CD4-positive, CD25-positive, alpha-beta regulatory T cell (primary cell): ENCODE measurements at regions not wholly inside any gene's neighbourhood (a gene's known extent, or its start where the extent isn't known, plus 50 kb on each side); places are given as distances from the start of the nearest gene placed in this dataset.
A peak's percentile ranks its signal among the peaks of the same experiment; 100 is the strongest.
"Not testable (repeated sequence)": the region's sequence is repeated elsewhere in the genome, so short reads cannot be mapped to it uniquely, and the experiment has no call there.

Experiments used
- ATAC-seq, 2 donors: fragments of 150-1000 bp; cut with Tn5 transposase; one replicate each; pipeline ENCODE4 v1.10.0; 2021; ENCODE audit warnings: low read depth in 2 of 2, moderate number of reproducible peaks in 2 of 2, moderate library complexity in 1 of 2
- DNase-seq, 3 donors: peaks; one replicate each; pipeline versions ENCODE4 v3.0.0 to v3.0.0-alpha.2; 2012 to 2022; ENCODE audit warnings: mixed read lengths in 1 of 3
- H3K27ac ChIP-seq: one replicate; pipeline ENCODE4 v1.7.0; 2013; ENCODE audit warnings: mild to moderate bottlenecking, low read length; ENCODE audit not compliant: insufficient read depth, poor library complexity, severe bottlenecking
- H3K27me3 ChIP-seq: one replicate; pipeline ENCODE4 v1.7.0; 2013; ENCODE audit warnings: low read length; ENCODE audit not compliant: control insufficient read depth, insufficient read depth
- H3K36me3 ChIP-seq: one replicate; pipeline ENCODE4 v1.7.0; 2013; ENCODE audit warnings: mild to moderate bottlenecking, low read length, moderate library complexity; ENCODE audit not compliant: control insufficient read depth, insufficient read depth
- H3K4me1 ChIP-seq: 2 replicates; pipeline ENCODE4 v1.7.0; 2013; ENCODE audit warnings: mild to moderate bottlenecking, low read length; ENCODE audit not compliant: insufficient read depth, control insufficient read depth, poor library complexity, severe bottlenecking
- H3K4me3 ChIP-seq: one replicate; pipeline ENCODE4 v1.7.0; 2013; ENCODE audit warnings: low read depth, mild to moderate bottlenecking, low read length, moderate library complexity
- H3K9me3 ChIP-seq, 2 experiments: 1 replicate in 1 of 2; 2 replicates in 1 of 2; pipeline ENCODE4 v1.7.0; 2013; ENCODE audit warnings: low read length in 2 of 2, mild to moderate bottlenecking in 1 of 2, moderate library complexity in 1 of 2; ENCODE audit not compliant: control insufficient read depth in 2 of 2
- H3K27ac Mint-ChIP-seq, 3 donors: one replicate each; pipeline ENCODE4 v1.8.0; 2020 to 2022; ENCODE audit warnings: mild to moderate bottlenecking in 3 of 3, mixed read lengths in 3 of 3, moderate library complexity in 2 of 3
- H3K27me3 Mint-ChIP-seq: one replicate; pipeline ENCODE4 v1.8.0; 2022; ENCODE audit warnings: mild to moderate bottlenecking, mixed read lengths
- H3K36me3 Mint-ChIP-seq: one replicate; pipeline ENCODE4 v1.8.0; 2020; ENCODE audit warnings: mixed read lengths
- H3K4me1 Mint-ChIP-seq, 4 donors: one replicate each; pipeline ENCODE4 v1.8.0; 2020 to 2022; ENCODE audit warnings: mixed read lengths in 4 of 4, mild to moderate bottlenecking in 1 of 4
- H3K4me3 Mint-ChIP-seq, 4 donors: one replicate each; pipeline ENCODE4 v1.8.0; 2020 to 2022; ENCODE audit warnings: mild to moderate bottlenecking in 4 of 4, mixed read lengths in 4 of 4, moderate library complexity in 3 of 4
- H3K9me3 Mint-ChIP-seq, 7 donors: one replicate each; pipeline ENCODE4 v1.8.0; 2020 to 2022; ENCODE audit warnings: mixed read lengths in 7 of 7, mild to moderate bottlenecking in 3 of 7, moderate library complexity in 2 of 7

- ATAC-seq (no peak), DNase-seq (no peak)
- H3K36me3 ChIP-seq, result no peaks in the 10 kb centered on the region
- H3K27ac ChIP-seq, result no peak overlapping the region
- H3K9me3 ChIP-seq, result peaks cover 6 to 7% of the 10 kb centered on the region in 2 experiments
- no peak overlapping the region for H3K4me3 Mint-ChIP-seq
- peaks cover 0 to 26% (median 13%) of the 10 kb centered on the region in 7 donors for H3K9me3 Mint-ChIP-seq
- no peaks in the 10 kb centered on the region for H3K27me3 Mint-ChIP-seq
- H3K4me1 Mint-ChIP-seq, result no peaks in the 10 kb centered on the region
- H3K4me3 ChIP-seq, result no peak overlapping the region
- H3K27ac Mint-ChIP-seq, result no peak overlapping the region
- H3K4me1 ChIP-seq, result no peaks in the 10 kb centered on the region
- no peaks in the 10 kb centered on the region for H3K27me3 ChIP-seq
- H3K36me3 Mint-ChIP-seq, result no peaks in the 10 kb centered on the region
Measured at GRCh38 chr7:138328215-138328614, 131.8 kb upstream of the TRIM24 start.

DNA sequence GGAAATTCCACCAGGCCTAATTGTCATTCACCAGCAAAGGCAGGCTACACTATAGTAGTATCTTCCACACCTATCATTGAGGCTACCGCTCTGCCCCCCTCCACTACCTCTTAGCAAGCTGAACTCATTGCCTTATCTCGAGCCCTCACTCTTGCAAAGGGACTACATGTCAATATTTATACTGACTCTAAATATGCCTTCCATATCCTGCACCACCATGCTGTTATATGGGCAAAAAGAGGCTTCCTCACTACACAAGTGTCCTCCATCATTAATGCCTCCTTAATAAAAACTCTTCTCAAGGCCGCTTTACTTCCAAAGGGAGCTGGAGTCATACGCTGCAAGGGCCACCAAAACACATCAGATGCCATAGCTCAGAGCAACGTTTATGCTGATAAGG lies 127.2 kb upstream of the TRIM24 start:
- not testable (repeated sequence) for H3K9me3 ChIP-seq, H3K27me3 ChIP-seq, H3K36me3 ChIP-seq, H3K27ac ChIP-seq, H3K27me3 Mint-ChIP-seq, H3K4me3 ChIP-seq, H3K4me1 ChIP-seq, ATAC-seq, H3K27ac Mint-ChIP-seq, H3K4me3 Mint-ChIP-seq, DNase-seq, H3K4me1 Mint-ChIP-seq, H3K36me3 Mint-ChIP-seq
- peaks cover 0 to 31% (median 14%) of the 10 kb centered on the region in 7 donors for H3K9me3 Mint-ChIP-seq

GRCh38 chr7:138338361-138338760 lies 121.7 kb upstream of the TRIM24 start:
- Histone ChIP-seq H3K4me3 (no peak overlapping the region), H3K27ac (no peak overlapping the region), H3K4me1 (no peaks in the 10 kb centered on the region), H3K36me3 (no peaks in the 10 kb centered on the region), H3K9me3 (peaks cover 3 to 22% of the 10 kb centered on the region in 2 experiments), H3K27me3 (no peaks in the 10 kb centered on the region)
- no peak for DNase-seq
- no peak overlapping the region for H3K4me3 Mint-ChIP-seq
- H3K27me3 Mint-ChIP-seq, result peaks cover 5% of the 10 kb centered on the region
- no peak overlapping the region for H3K27ac Mint-ChIP-seq
- no peaks in the 10 kb centered on the region for H3K36me3 Mint-ChIP-seq
- no peak for ATAC-seq
- no peaks in the 10 kb centered on the region for H3K4me1 Mint-ChIP-seq
- peaks cover 0 to 36% (median 11%) of the 10 kb centered on the region in 7 donors for H3K9me3 Mint-ChIP-seq

DNA sequence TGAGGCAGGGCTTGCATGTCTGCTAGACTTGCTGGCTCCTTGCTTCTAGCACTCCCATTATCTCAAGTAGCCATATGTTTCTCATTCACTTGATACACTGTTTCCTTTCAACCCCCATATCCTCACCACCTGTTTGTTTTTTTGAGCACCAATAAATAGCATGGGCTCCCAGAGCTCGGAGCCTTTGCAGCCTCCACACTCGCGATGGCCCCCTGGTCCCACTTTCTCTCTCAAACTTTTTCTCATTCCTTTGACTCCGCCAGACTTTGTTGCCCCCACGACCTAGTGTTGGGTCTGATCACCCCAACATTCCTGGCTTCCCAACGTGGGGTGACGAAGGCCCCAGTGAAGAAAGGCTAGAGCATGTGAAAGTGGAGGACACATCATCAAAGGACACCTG lies 120.8 kb upstream of the TRIM24 start:
- not testable (repeated sequence) for H3K27me3 Mint-ChIP-seq, H3K4me3 Mint-ChIP-seq, DNase-seq, H3K36me3 ChIP-seq, H3K36me3 Mint-ChIP-seq, H3K4me1 Mint-ChIP-seq, H3K27ac ChIP-seq, ATAC-seq, H3K4me3 ChIP-seq, H3K27ac Mint-ChIP-seq, H3K27me3 ChIP-seq, H3K4me1 ChIP-seq
- H3K9me3 ChIP-seq, result peaks cover 3 to 21% of the 10 kb centered on the region in 2 experiments
- H3K9me3 Mint-ChIP-seq, result peaks cover 0 to 40% (median 9%) of the 10 kb centered on the region in 7 donors

DNA sequence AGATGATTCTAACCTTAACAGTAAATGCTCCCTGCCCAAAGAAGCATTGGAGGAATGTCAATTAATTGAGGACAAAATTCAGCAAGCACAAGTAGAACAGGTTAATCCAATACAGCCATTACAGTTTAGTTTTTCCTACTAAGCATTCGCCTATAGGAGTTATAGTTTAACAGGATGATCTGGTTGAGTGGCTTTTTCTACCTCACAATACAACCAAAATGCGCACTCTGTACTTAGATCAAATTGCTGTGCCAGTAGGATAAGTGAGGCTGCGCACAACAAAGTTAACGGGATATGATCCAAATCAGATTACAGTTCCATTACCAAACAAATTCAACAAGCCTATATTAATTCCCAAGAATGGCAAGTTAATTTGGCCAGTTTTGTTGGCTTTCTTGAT lies 117.1 kb upstream of the TRIM24 start:
- no peaks in the 10 kb centered on the region for H3K4me1 ChIP-seq
- H3K27ac Mint-ChIP-seq, result no peak overlapping the region
- peaks cover 0 to 60% (median 13%) of the 10 kb centered on the region in 7 donors for H3K9me3 Mint-ChIP-seq
- no peaks in the 10 kb centered on the region for H3K27me3 ChIP-seq
- no peak overlapping the region for H3K27ac ChIP-seq
- H3K36me3 Mint-ChIP-seq, result no peaks in the 10 kb centered on the region
- ATAC-seq, result no peak
- H3K27me3 Mint-ChIP-seq, result peaks cover 5% of the 10 kb centered on the region
- no peak overlapping the region for H3K4me3 ChIP-seq
- no peak overlapping the region for H3K4me3 Mint-ChIP-seq
- no peak for DNase-seq
- no peaks in the 10 kb centered on the region for H3K4me1 Mint-ChIP-seq
- H3K9me3 ChIP-seq, result peaks cover 8 to 27% of the 10 kb centered on the region in 2 experiments
- H3K36me3 ChIP-seq, result no peaks in the 10 kb centered on the region

DNA sequence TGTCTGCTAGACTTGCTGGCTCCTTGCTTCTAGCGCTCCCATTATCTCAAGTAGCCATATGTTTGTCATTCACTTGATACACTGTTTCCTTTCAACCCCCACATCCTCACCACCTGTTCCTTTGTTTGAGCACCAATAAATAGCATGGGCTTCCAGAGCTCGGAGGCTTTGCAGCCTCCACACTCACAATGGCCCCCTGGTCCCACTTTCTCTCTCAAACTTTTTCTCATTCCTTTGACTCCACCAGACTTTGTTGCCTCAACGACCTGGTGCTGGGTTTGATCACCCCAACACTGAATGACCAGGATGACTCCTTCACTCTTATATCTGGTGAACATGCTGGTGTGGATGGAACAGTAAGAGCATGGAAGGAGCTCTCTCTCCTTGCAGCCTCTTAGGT lies 114.5 kb upstream of the TRIM24 start:
- Histone ChIP-seq H3K4me1 (no peaks in the 10 kb centered on the region), H3K27me3 (no peaks in the 10 kb centered on the region), H3K36me3 (no peaks in the 10 kb centered on the region), H3K27ac (no peak overlapping the region), H3K4me3 (no peak overlapping the region), H3K9me3 (peaks cover 8 to 14% of the 10 kb centered on the region in 2 experiments)
- Mint-ChIP-seq H3K27me3 (no peaks in the 10 kb centered on the region), H3K9me3 (peaks cover 2 to 50% (median 9%) of the 10 kb centered on the region in 7 donors), H3K4me1 (no peaks in the 10 kb centered on the region), H3K27ac (no peak overlapping the region), H3K36me3 (no peaks in the 10 kb centered on the region), H3K4me3 (no peak overlapping the region)
- ATAC-seq (no peak), DNase-seq (no peak)

DNA sequence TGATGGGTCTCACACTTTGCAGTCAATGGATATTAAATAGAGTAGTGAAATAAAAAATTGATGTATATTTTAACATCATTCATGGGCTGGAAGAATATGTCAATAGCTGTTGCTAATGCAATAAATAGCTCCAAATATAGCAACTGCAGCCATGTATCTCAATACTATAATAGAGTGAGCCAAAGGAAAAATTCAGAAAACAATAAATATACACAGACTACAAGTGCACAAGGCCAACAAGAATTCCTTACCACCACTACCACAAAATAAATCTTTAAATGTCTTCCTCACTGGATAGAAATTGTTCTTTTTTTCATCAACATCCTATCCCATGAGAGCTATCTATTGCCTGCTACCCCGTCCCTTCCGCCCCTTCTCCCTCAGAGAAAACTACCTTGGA lies 113.1 kb upstream of the TRIM24 start:
- no peaks in the 10 kb centered on the region for H3K27me3 ChIP-seq
- no peaks in the 10 kb centered on the region for H3K4me1 Mint-ChIP-seq
- peak overlapping the region in 1 of 4 donors; percentile 21 for H3K4me3 Mint-ChIP-seq
- peaks cover 2 to 48% (median 12%) of the 10 kb centered on the region in 7 donors for H3K9me3 Mint-ChIP-seq
- no peaks in the 10 kb centered on the region for H3K36me3 Mint-ChIP-seq
- ATAC-seq (no peak), DNase-seq (no peak)
- no peaks in the 10 kb centered on the region for H3K36me3 ChIP-seq
- no peak overlapping the region for H3K4me3 ChIP-seq
- H3K4me1 ChIP-seq, result no peaks in the 10 kb centered on the region
- H3K9me3 ChIP-seq, result peaks cover 7 to 14% of the 10 kb centered on the region in 2 experiments
- H3K27me3 Mint-ChIP-seq, result no peaks in the 10 kb centered on the region
- H3K27ac ChIP-seq, result no peak overlapping the region
- H3K27ac Mint-ChIP-seq, result no peak overlapping the region

GRCh38 chr7:138349841-138350700 lies 110.0 kb upstream of the TRIM24 start:
- no peaks in the 10 kb centered on the region for H3K4me1 Mint-ChIP-seq
- H3K9me3 Mint-ChIP-seq, result peaks cover 2 to 34% (median 13%) of the 10 kb centered on the region in 7 donors
- no peak overlapping the region for H3K27ac Mint-ChIP-seq

More at GRCh38 chr7:138349841-138350700, 110.0 kb upstream of the TRIM24 start:
- Histone ChIP-seq H3K27ac (no peak overlapping the region), H3K4me1 (no peaks in the 10 kb centered on the region), H3K27me3 (no peaks in the 10 kb centered on the region), H3K36me3 (no peaks in the 10 kb centered on the region), H3K9me3 (peaks cover 6 to 7% of the 10 kb centered on the region in 2 experiments), H3K4me3 (no peak overlapping the region)
- H3K27me3 Mint-ChIP-seq, result no peaks in the 10 kb centered on the region
- no peak for ATAC-seq
- H3K36me3 Mint-ChIP-seq, result no peaks in the 10 kb centered on the region
- no peak for DNase-seq
- no peak overlapping the region for H3K4me3 Mint-ChIP-seq
